Ishikawa (cell line): ENCODE measurements at regions not wholly inside any gene's neighbourhood (a gene's known extent, or its start where the extent isn't known, plus 50 kb on each side); places are given as distances from the start of the nearest gene placed in this dataset.

Experiments used
- CEBPB ChIP-seq: IDR thresholded peaks from 2 replicates; pipeline ENCODE4 v1.6.1; 2012
- CREB1 ChIP-seq: IDR thresholded peaks from 2 replicates; pipeline ENCODE4 v1.6.1; 2012; ENCODE audit warnings: low read depth
- EGR1 ChIP-seq: IDR thresholded peaks from 2 replicates; pipeline ENCODE4 v1.6.1; 2012
- EP300 ChIP-seq: IDR thresholded peaks from 2 replicates; pipeline ENCODE4 v1.6.1; 2012; ENCODE audit warnings: borderline replicate concordance
- FOXM1 ChIP-seq: IDR thresholded peaks from 2 replicates; pipeline ENCODE4 v1.6.1; 2012; ENCODE audit warnings: low read depth, borderline replicate concordance
- TAF1 ChIP-seq: IDR thresholded peaks from 2 replicates; pipeline ENCODE4 v1.6.1; 2012; ENCODE audit warnings: low read depth, mild to moderate bottlenecking
- TCF12 ChIP-seq: IDR thresholded peaks from 2 replicates; pipeline ENCODE4 v1.6.1; 2012; ENCODE audit warnings: low read depth
- ZBTB7A ChIP-seq: IDR thresholded peaks from 2 replicates; pipeline ENCODE4 v1.6.1; 2012; ENCODE audit warnings: low read depth
- TF ChIP-seq, protein P1 (sequence below): IDR thresholded peaks from 2 replicates; pipeline ENCODE4 v1.6.1; 2012; ENCODE audit warnings: low read depth, mild to moderate bottlenecking

DNA sequence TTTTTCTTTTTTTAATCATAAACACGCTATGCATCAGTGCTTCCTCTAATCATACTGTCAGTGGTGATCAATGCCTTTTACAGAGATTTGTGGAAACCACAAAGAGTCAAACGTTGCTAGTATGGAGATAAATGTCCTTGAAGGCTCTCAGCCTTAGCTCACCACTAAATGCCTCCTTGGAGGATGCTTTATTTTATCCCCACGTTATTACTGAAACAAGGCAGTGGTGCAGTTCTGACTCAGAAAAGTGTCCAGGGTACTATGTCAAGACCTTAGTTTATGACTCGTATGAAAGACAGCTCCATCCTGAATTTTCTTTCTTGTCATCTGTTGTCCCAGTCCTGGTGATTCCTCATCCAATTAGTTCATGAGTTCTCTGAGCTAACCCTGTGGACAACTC, 1146.7 kb downstream of the IGSF11 start:
- TF ChIP-seq, protein P1, sequence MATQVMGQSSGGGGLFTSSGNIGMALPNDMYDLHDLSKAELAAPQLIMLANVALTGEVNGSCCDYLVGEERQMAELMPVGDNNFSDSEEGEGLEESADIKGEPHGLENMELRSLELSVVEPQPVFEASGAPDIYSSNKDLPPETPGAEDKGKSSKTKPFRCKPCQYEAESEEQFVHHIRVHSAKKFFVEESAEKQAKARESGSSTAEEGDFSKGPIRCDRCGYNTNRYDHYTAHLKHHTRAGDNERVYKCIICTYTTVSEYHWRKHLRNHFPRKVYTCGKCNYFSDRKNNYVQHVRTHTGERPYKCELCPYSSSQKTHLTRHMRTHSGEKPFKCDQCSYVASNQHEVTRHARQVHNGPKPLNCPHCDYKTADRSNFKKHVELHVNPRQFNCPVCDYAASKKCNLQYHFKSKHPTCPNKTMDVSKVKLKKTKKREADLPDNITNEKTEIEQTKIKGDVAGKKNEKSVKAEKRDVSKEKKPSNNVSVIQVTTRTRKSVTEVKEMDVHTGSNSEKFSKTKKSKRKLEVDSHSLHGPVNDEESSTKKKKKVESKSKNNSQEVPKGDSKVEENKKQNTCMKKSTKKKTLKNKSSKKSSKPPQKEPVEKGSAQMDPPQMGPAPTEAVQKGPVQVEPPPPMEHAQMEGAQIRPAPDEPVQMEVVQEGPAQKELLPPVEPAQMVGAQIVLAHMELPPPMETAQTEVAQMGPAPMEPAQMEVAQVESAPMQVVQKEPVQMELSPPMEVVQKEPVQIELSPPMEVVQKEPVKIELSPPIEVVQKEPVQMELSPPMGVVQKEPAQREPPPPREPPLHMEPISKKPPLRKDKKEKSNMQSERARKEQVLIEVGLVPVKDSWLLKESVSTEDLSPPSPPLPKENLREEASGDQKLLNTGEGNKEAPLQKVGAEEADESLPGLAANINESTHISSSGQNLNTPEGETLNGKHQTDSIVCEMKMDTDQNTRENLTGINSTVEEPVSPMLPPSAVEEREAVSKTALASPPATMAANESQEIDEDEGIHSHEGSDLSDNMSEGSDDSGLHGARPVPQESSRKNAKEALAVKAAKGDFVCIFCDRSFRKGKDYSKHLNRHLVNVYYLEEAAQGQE: no peak
- TF ChIP-seq CEBPB (no peak), EGR1 (no peak), TAF1 (no peak), ZBTB7A (no peak), EP300 (no peak), CREB1 (no peak), FOXM1 (no peak), TCF12 (no peak)
